ENCODE measurements at regions not wholly inside any gene's neighbourhood (a gene's known extent, or its start where the extent isn't known, plus 50 kb on each side); places are given as distances from the start of the nearest gene placed in this dataset.
A peak's percentile ranks its signal among the peaks of the same experiment; 100 is the strongest.

- TF ChIP-seq ZNF512B (CRISPR knock-in tag; IDR thresholded peaks at IDR 0.05; ENCODE audit: borderline replicate concordance) (0 out of 2 replicates have a peak, but pooled peaks have one; percentile 59), MIER2 (CRISPR knock-in tag; IDR thresholded peaks at IDR 0.05) (no peak), POLR2AphosphoS5 (IDR thresholded peaks at IDR 0.05; ENCODE audit: low read depth, low read length) (peak; percentile 32; the same call in 1 of the 2 replicates), ZBTB40 (IDR thresholded peaks at IDR 0.05) (no peak), ZBTB40 (CRISPR knock-in tag; IDR thresholded peaks at IDR 0.05) (no peak), ZNF337 (CRISPR knock-in tag; IDR thresholded peaks at IDR 0.05; ENCODE audit: borderline replicate concordance, low read depth) (no peak), HMG20A (CRISPR knock-in tag; IDR thresholded peaks at IDR 0.05; ENCODE audit: borderline replicate concordance) (peak; percentile 77; the same call in 1 of the 2 replicates), NRL (CRISPR knock-in tag; IDR thresholded peaks at IDR 0.05; ENCODE audit: borderline replicate concordance) (no peak), ZNF784 (CRISPR knock-in tag; IDR thresholded peaks at IDR 0.05; ENCODE audit: borderline replicate concordance) (no peak), ZNF142 (CRISPR knock-in tag; IDR thresholded peaks at IDR 0.05) (no peak)
Measured at GRCh38 chr3:177499779-177500423, 302.6 kb upstream of the TBL1XR1 start (continued).
